Ovary (tissue), 7 donors: ENCODE measurements at regions not wholly inside any gene's neighbourhood (a gene's known extent, or its start where the extent isn't known, plus 50 kb on each side); places are given as distances from the start of the nearest gene placed in this dataset.

ENCODE experiments used
- DNase-seq, 5 donors: peaks; one replicate each; pipeline ENCODE4 v3.0.0-alpha.2; 2019 to 2020
- H3K27ac ChIP-seq, 2 donors: fragments of 200-600 bp; one replicate each; pipeline versions ENCODE4 v1.5.1 to v1.8.0; 2019 to 2022
- H3K27me3 ChIP-seq: fragments of 200-600 bp; one replicate; pipeline ENCODE4 v1.8.0; 2022
- H3K36me3 ChIP-seq: fragments of 200-600 bp; sonication (generic); one replicate; pipeline ENCODE4 v1.5.1; 2019
- H3K4me1 ChIP-seq: one replicate; pipeline ENCODE4 v1.8.1; 2013; ENCODE audit warnings: mild to moderate bottlenecking, moderate library complexity; ENCODE audit not compliant: insufficient read depth
- H3K4me3 ChIP-seq: fragments of 200-600 bp; sonication (generic); one replicate; pipeline ENCODE4 v1.5.1; 2017
- H3K9me3 ChIP-seq, 2 donors: fragments of 200-600 bp in 1 of 2; sonication (generic) in 1 of 2; one replicate each; pipeline versions ENCODE4 v1.5.1 to v1.8.1; 2013 to 2019; ENCODE audit warnings: mild to moderate bottlenecking in 1 of 2, moderate library complexity in 1 of 2
- EP300 ChIP-seq: sonication (generic); formaldehyde crosslinking; IDR thresholded peaks from one replicate; pipeline ENCODE4 v1.6.1; 2017; ENCODE audit warnings: antibody characterized with exemption
- POLR2A ChIP-seq: fragments of 450-650 bp; IDR thresholded peaks from one replicate; pipeline ENCODE4 v1.6.1; 2017; ENCODE audit warnings: antibody characterized with exemption, mild to moderate bottlenecking, moderate library complexity
- WGBS, 3 donors: extraction: QIAGEN DNeasy Blood & Tissue Kit in 1 of 3; methylation state at CpG; one replicate each; pipeline versions ENCODE4 v1.1.5 to v1.1.7; 2013 to 2017; 5-methylcytosine and 5-hydroxymethylcytosine counted together
- intact Hi-C, 4 donors: fragments of 100-400 bp; cut with DNase I; formaldehyde crosslinking; loops; one replicate each; pipeline versions ENCODE4 v1.11.0 to v1.15.1; 2022 to 2023
- TF ChIP-seq, protein P1 (sequence below), 3 donors: fragments of 450-650 bp in 2 of 3; fragments of 200-600 bp in 1 of 3; IDR thresholded peaks; one replicate each; pipeline versions ENCODE4 v1.5.1 to v1.8.0; 2016 to 2022; ENCODE audit warnings: antibody characterized with exemption in 3 of 3, mild to moderate bottlenecking in 1 of 3
- donor health status: DM: no; HTN: no; CAD: no; lungs with moderate emphysema.
- donor health status: DM: no; HTN: no; CAD: no.
- donor health status: Bipolar disorder and iron deficiency.
- donor health status: DM: no; HTN: no; CAD: no.
- donor health status: DM: yes; HTN: yes; CAD: no.

DNA sequence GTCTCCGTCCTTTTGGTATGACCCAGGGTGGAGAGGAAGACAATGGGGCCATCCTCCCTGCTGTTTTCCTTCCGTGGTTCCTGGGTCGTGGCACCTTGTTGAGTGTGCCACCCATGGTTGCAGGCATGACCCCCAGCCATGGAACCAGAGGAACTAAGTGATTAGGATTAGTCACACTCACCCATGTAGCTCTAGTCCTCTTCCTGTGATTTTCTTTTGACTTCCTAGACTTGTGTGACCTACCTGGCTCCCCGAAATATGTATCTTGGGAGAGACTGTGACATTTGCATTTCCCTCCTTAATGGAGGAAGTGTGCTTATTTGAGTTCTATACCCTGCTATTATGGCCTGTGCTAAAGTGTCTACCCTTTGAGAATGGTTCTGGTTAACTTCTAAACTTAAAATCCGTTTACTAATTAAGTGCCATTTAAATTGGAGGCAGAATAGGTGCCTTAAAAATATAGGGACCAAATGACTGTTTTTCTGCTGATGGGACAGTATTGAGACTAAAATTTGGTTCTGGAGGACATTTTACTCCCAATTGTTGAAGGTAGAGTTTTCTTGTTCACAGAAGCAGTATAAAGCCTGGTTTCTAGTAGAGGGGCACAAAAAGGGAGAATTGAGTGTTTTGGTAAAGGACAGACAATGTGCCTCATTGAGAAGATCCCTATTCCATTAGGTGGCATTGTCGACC, 545.6 kb downstream of the HDGFL1 start:
- WGBS, 3 donors, result 72 to 77% (median 76%) methylated on average over 6 of the region's 6 CpGs

DNA sequence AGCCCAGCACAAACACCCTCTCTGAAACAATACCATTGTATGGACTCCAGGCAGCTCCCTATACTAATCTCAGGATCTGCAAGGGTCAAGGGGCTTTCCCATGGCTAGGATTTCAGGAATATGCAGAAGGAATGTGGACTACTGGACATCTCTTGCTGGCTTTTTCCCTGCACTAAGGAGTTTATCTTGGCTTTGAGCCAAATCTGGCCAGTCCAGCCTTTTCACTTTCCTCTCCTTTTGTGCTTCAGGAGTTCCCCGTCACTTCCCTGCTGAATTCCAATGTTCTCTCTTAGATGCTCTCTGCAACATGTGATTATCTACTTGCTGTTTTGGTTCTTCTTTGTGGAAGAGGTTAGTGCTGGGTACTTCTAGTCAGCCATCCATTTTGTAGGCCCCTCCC, 568.2 kb downstream of the HDGFL1 start:
- H3K36me3 ChIP-seq, result no peaks in the 10 kb centered on the region
- 49 to 56% (median 51%) methylated on average over 1 of the region's 1 CpG for WGBS, 3 donors
- no peaks in the 10 kb centered on the region for H3K4me1 ChIP-seq
- H3K9me3 ChIP-seq, result no peaks in the 10 kb centered on the region
- TF ChIP-seq, protein P1, sequence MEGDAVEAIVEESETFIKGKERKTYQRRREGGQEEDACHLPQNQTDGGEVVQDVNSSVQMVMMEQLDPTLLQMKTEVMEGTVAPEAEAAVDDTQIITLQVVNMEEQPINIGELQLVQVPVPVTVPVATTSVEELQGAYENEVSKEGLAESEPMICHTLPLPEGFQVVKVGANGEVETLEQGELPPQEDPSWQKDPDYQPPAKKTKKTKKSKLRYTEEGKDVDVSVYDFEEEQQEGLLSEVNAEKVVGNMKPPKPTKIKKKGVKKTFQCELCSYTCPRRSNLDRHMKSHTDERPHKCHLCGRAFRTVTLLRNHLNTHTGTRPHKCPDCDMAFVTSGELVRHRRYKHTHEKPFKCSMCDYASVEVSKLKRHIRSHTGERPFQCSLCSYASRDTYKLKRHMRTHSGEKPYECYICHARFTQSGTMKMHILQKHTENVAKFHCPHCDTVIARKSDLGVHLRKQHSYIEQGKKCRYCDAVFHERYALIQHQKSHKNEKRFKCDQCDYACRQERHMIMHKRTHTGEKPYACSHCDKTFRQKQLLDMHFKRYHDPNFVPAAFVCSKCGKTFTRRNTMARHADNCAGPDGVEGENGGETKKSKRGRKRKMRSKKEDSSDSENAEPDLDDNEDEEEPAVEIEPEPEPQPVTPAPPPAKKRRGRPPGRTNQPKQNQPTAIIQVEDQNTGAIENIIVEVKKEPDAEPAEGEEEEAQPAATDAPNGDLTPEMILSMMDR (IDR thresholded peaks at IDR 0.05), result no peak
- TF ChIP-seq POLR2A (no peak), EP300 (no peak)
- no peak overlapping the region for H3K27ac ChIP-seq
- no peak overlapping the region for H3K4me3 ChIP-seq
- H3K27me3 ChIP-seq, result no peaks in the 10 kb centered on the region
- no peak for DNase-seq
- intact Hi-C loops, result no loop called here

More for the DNA sequence above, 545.6 kb downstream of the HDGFL1 start:
- TF ChIP-seq, protein P1 (IDR thresholded peaks at IDR 0.05), result no peak
- TF ChIP-seq EP300, result no peak
- no peak for TF ChIP-seq POLR2A
- Histone ChIP-seq H3K4me1 (no peaks in the 10 kb centered on the region), H3K9me3 (peaks cover 0 to 7% of the 10 kb centered on the region in 2 donors), H3K27ac (no peak overlapping the region), H3K4me3 (no peak overlapping the region), H3K36me3 (no peaks in the 10 kb centered on the region), H3K27me3 (no peaks in the 10 kb centered on the region)
- no peak for DNase-seq
- intact Hi-C loops, result no loop called here

- Histone ChIP-seq H3K4me1 (no peaks in the 10 kb centered on the region), H3K27ac (no peak overlapping the region), H3K9me3 (no peaks in the 10 kb centered on the region), H3K36me3 (no peaks in the 10 kb centered on the region), H3K27me3 (no peaks in the 10 kb centered on the region), H3K4me3 (no peak overlapping the region)
- intact Hi-C loops, result no loop called here
- DNase-seq, result no peak
- no peak for TF ChIP-seq POLR2A
- TF ChIP-seq EP300, result no peak
- TF ChIP-seq, protein P1 (IDR thresholded peaks at IDR 0.05), result no peak
Measured at GRCh38 chr6:23140871-23141270, 571.5 kb downstream of the HDGFL1 start.

- intact Hi-C loops, result no loop called here
- Histone ChIP-seq H3K9me3 (no peaks in the 10 kb centered on the region), H3K27ac (no peak overlapping the region), H3K4me3 (no peak overlapping the region), H3K4me1 (no peaks in the 10 kb centered on the region), H3K36me3 (no peaks in the 10 kb centered on the region), H3K27me3 (no peaks in the 10 kb centered on the region)
- TF ChIP-seq POLR2A (no peak), EP300 (no peak)
- TF ChIP-seq, protein P1 (IDR thresholded peaks at IDR 0.05), result no peak
- no peak for DNase-seq
- WGBS, 3 donors, result 67 to 80% (median 71%) methylated on average over 2 of the region's 2 CpGs
Measured at GRCh38 chr6:23145781-23146180, 576.4 kb downstream of the HDGFL1 start.
